Tibial nerve (tissue), 4 donors: ENCODE measurements at regions not wholly inside any gene's neighbourhood (a gene's known extent, or its start where the extent isn't known, plus 50 kb on each side); places are given as distances from the start of the nearest gene placed in this dataset.

ENCODE experiments used
- DNase-seq, 2 donors: peaks; one replicate each; pipeline ENCODE4 v3.0.0-alpha.2; 2019; ENCODE audit warnings: low spot score in 2 of 2
- H3K27ac ChIP-seq, 4 donors: fragments of 200-600 bp; sonication (generic) in 3 of 4; one replicate each; pipeline ENCODE4 v1.5.1; 2017 to 2019; ENCODE audit warnings: mild to moderate bottlenecking in 1 of 4
- H3K27me3 ChIP-seq, 2 donors: fragments of 200-600 bp; sonication (generic) in 1 of 2; one replicate each; pipeline versions ENCODE4 v1.5.1 to v1.6.0; 2017 to 2019
- H3K36me3 ChIP-seq, 3 donors: fragments of 200-600 bp; sonication (generic); one replicate each; pipeline ENCODE4 v1.5.1; 2018 to 2019
- H3K4me1 ChIP-seq, 4 donors: fragments of 200-600 bp; sonication (generic) in 3 of 4; one replicate each; pipeline ENCODE4 v1.5.1; 2017 to 2019
- H3K4me3 ChIP-seq, 4 donors: fragments of 200-600 bp; sonication (generic) in 3 of 4; one replicate each; pipeline ENCODE4 v1.5.1; 2017 to 2019; ENCODE audit warnings: mild to moderate bottlenecking in 1 of 4, moderate library complexity in 1 of 4
- H3K9me3 ChIP-seq, 4 donors: fragments of 200-600 bp; sonication (generic) in 3 of 4; one replicate each; pipeline ENCODE4 v1.5.1; 2017 to 2019
- CTCF ChIP-seq, 5 experiments: fragments of 200-600 bp in 3 of 5; fragments of 450-650 bp in 2 of 5; sonication (generic) in 3 of 5; IDR thresholded peaks; one replicate each; pipeline ENCODE4 v1.5.1; 2016 to 2019; ENCODE audit warnings: antibody characterized with exemption in 5 of 5, mild to moderate bottlenecking in 3 of 5, moderate library complexity in 2 of 5
- EP300 ChIP-seq, 2 donors: sonication (generic); formaldehyde crosslinking; IDR thresholded peaks; one replicate each; pipeline ENCODE4 v1.6.1; 2017; ENCODE audit warnings: antibody characterized with exemption in 2 of 2, mild to moderate bottlenecking in 1 of 2
- POLR2A ChIP-seq, 2 donors: fragments of 450-650 bp; IDR thresholded peaks; one replicate each; pipeline ENCODE4 v1.6.1; 2017; ENCODE audit warnings: antibody characterized with exemption in 2 of 2, mild to moderate bottlenecking in 2 of 2, moderate library complexity in 2 of 2
- WGBS, 2 donors: methylation state at CpG; one replicate each; pipeline ENCODE4 v1.1.5; 2018; 5-methylcytosine and 5-hydroxymethylcytosine counted together

- H3K36me3 ChIP-seq, result no peaks in the 10 kb centered on the region
- no peaks in the 10 kb centered on the region for H3K27me3 ChIP-seq
- H3K9me3 ChIP-seq, result no peaks in the 10 kb centered on the region
- H3K4me1 ChIP-seq, result no peaks in the 10 kb centered on the region
- H3K4me3 ChIP-seq, result no peak overlapping the region
- DNase-seq, result no peak
- 67 to 75% methylated on average over 5 of the region's 5 CpGs for WGBS, 2 donors
- H3K27ac ChIP-seq, result no peak overlapping the region
- TF ChIP-seq EP300 (IDR thresholded peaks at IDR 0.05) (no peak), POLR2A (IDR thresholded peaks at IDR 0.05) (no peak), CTCF (IDR thresholded peaks at IDR 0.05) (no peak)
Measured at GRCh38 chr7:145168427-145168826, 332.6 kb upstream of the TPK1 start.

- no peaks in the 10 kb centered on the region for H3K36me3 ChIP-seq
- no peak overlapping the region for H3K4me3 ChIP-seq
- no peaks in the 10 kb centered on the region for H3K4me1 ChIP-seq
- no peak overlapping the region for H3K27ac ChIP-seq
- no peak for TF ChIP-seq POLR2A (IDR thresholded peaks at IDR 0.05)
- no peak for TF ChIP-seq CTCF (IDR thresholded peaks at IDR 0.05)
- no peak for TF ChIP-seq EP300 (IDR thresholded peaks at IDR 0.05)
- H3K27me3 ChIP-seq, result no peaks in the 10 kb centered on the region
- 46 to 53% methylated on average over 1 of the region's 1 CpG for WGBS, 2 donors
- no peak for DNase-seq
- H3K9me3 ChIP-seq, result no peaks in the 10 kb centered on the region
Measured at GRCh38 chr7:145156834-145157233, 321.0 kb upstream of the TPK1 start.

GRCh38 chr7:145152589-145152988 is 316.7 kb upstream of the TPK1 start:
- Histone ChIP-seq H3K27me3 (no peaks in the 10 kb centered on the region), H3K4me3 (no peak overlapping the region), H3K27ac (no peak overlapping the region), H3K9me3 (no peaks in the 10 kb centered on the region), H3K4me1 (no peaks in the 10 kb centered on the region), H3K36me3 (no peaks in the 10 kb centered on the region)
- 55 to 72% methylated on average over 3 of the region's 3 CpGs for WGBS, 2 donors
- no peak for TF ChIP-seq EP300 (IDR thresholded peaks at IDR 0.05)
- TF ChIP-seq POLR2A (IDR thresholded peaks at IDR 0.05), result no peak
- no peak for DNase-seq

DNA sequence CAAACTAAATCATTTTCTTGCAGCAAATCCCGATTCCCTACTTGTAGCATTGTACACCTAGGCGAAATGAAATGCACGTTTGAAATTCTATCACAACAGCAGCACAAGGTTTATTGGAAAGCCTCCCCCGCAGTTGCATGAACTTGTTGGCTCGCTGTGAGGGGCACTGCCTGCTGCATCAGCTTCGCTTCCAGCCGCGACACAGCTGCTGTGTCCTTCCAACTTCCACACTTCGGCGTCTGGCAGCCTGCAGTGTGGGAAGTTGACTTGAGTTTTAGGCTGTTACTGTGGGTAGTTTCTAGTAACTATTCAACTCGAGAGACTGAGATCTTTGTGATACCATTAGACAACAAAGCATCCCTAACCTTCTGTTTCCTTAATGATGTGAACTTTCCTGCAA is 315.8 kb upstream of the TPK1 start:
- Histone ChIP-seq H3K9me3 (no peaks in the 10 kb centered on the region), H3K36me3 (no peaks in the 10 kb centered on the region), H3K4me3 (no peak overlapping the region), H3K27ac (no peak overlapping the region), H3K27me3 (no peaks in the 10 kb centered on the region), H3K4me1 (no peaks in the 10 kb centered on the region)
- 65 to 70% methylated on average over 11 of the region's 11 CpGs for WGBS, 2 donors
- no peak for TF ChIP-seq EP300 (IDR thresholded peaks at IDR 0.05)
- TF ChIP-seq POLR2A (IDR thresholded peaks at IDR 0.05), result no peak
- no peak for TF ChIP-seq CTCF (IDR thresholded peaks at IDR 0.05)
- DNase-seq, result no peak

DNA sequence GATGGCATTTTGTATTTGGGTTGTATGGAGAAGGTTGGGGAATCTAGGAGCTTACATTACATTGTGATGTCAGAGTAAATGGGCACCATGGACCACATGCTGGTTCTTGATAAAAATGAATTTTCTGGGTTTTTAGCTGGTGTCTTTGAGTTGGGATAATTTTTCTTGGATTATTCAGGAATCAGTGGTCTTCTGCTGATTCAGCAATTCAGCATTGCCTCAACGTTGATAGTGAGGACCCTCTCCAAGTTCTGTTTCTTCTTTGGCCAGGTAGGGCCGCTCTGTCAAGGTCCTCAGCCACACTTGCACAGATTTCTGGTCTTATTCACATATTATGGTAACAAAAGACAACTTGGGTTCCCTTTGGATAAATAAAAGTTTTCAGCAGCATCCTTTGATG is 312.0 kb upstream of the TPK1 start:
- H3K27me3 ChIP-seq, result no peaks in the 10 kb centered on the region
- DNase-seq, result no peak
- TF ChIP-seq EP300 (IDR thresholded peaks at IDR 0.05), result no peak
- no peak for TF ChIP-seq CTCF (IDR thresholded peaks at IDR 0.05)
- TF ChIP-seq POLR2A (IDR thresholded peaks at IDR 0.05), result no peak

GRCh38 chr7:145143685-145144084 is 307.8 kb upstream of the TPK1 start:
- H3K4me1 ChIP-seq, result no peaks in the 10 kb centered on the region
- TF ChIP-seq EP300 (IDR thresholded peaks at IDR 0.05) (no peak), CTCF (IDR thresholded peaks at IDR 0.05) (no peak), POLR2A (IDR thresholded peaks at IDR 0.05) (no peak)
- no peaks in the 10 kb centered on the region for H3K36me3 ChIP-seq
- H3K27ac ChIP-seq, result no peak overlapping the region
- no peaks in the 10 kb centered on the region for H3K9me3 ChIP-seq
- DNase-seq, result no peak
- H3K4me3 ChIP-seq, result no peak overlapping the region
- WGBS, 2 donors, result 76 to 79% methylated on average over 5 of the region's 5 CpGs
- no peaks in the 10 kb centered on the region for H3K27me3 ChIP-seq

More for the DNA sequence above, 312.0 kb upstream of the TPK1 start:
- Histone ChIP-seq H3K4me1 (no peaks in the 10 kb centered on the region), H3K36me3 (no peaks in the 10 kb centered on the region), H3K9me3 (no peaks in the 10 kb centered on the region), H3K27ac (no peak overlapping the region), H3K4me3 (no peak overlapping the region)
- WGBS, 2 donors, result 74 to 89% methylated on average over 2 of the region's 2 CpGs
